ACC112 (cell line): ENCODE measurements at regions not wholly inside any gene's neighbourhood (a gene's known extent, or its start where the extent isn't known, plus 50 kb on each side); places are given as distances from the start of the nearest gene placed in this dataset.

ENCODE experiments used
- H2AFZ ChIP-seq: fragments of 200-600 bp; sonication (generic); one replicate; pipeline ENCODE4 v1.6.0; 2017; ENCODE audit warnings: antibody characterized with exemption, low read length; ENCODE audit not compliant: unreplicated experiment
- H3K27ac ChIP-seq: fragments of 200-600 bp; sonication (generic); 2 replicates; pipeline ENCODE4 v1.5.1; 2014; ENCODE audit warnings: low read depth, mild to moderate bottlenecking, antibody characterized with exemption, low read length, moderate library complexity
- H3K27me3 ChIP-seq: fragments of 200-600 bp; sonication (generic); 2 replicates; pipeline ENCODE4 v1.6.1; 2014; ENCODE audit warnings: mild to moderate bottlenecking, antibody characterized with exemption, low read length, moderate library complexity, mixed read lengths; ENCODE audit not compliant: insufficient read depth
- H3K36me3 ChIP-seq: fragments of 200-600 bp; sonication (generic); 2 replicates; pipeline ENCODE4 v1.6.1; 2016; ENCODE audit warnings: mild to moderate bottlenecking, antibody characterized with exemption, low read length, moderate library complexity, mixed read lengths; ENCODE audit not compliant: insufficient read depth
- H3K4me1 ChIP-seq: fragments of 200-600 bp; sonication (generic); one replicate; pipeline ENCODE4 v1.6.1; 2016; ENCODE audit warnings: low read length, mixed read lengths; ENCODE audit not compliant: insufficient read depth, unreplicated experiment, control insufficient read depth
- H3K4me3 ChIP-seq: fragments of 200-600 bp; sonication (generic); 2 replicates; pipeline ENCODE4 v1.5.1; 2014; ENCODE audit warnings: mild to moderate bottlenecking, low read depth, low read length
- H3K79me2 ChIP-seq: fragments of 200-600 bp; sonication (generic); one replicate; pipeline ENCODE4 v1.6.0; 2016; ENCODE audit warnings: low read length; ENCODE audit not compliant: control insufficient read depth, unreplicated experiment, insufficient read depth

DNA sequence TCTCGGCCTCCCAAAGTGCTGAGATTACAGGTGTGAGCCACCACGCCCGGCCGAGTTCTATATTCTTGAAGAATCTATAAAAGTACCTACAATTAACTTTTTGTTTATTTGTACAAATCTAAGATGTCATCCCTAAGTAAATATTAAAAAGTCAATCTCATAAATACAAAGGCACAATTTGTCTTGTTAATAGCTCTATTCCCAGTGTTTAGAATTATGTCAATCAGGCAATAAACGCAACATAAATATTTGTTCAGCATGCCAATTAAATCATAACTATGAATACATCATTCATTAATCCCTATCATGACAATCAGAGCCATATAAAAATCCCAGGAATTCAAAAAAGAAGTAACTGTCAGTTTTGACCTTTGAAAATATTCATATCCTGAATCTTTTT, 68.9 kb upstream of the CDH18 start:
- no peak overlapping the region for H2AFZ ChIP-seq
- no peak overlapping the region for H3K4me3 ChIP-seq

DNA sequence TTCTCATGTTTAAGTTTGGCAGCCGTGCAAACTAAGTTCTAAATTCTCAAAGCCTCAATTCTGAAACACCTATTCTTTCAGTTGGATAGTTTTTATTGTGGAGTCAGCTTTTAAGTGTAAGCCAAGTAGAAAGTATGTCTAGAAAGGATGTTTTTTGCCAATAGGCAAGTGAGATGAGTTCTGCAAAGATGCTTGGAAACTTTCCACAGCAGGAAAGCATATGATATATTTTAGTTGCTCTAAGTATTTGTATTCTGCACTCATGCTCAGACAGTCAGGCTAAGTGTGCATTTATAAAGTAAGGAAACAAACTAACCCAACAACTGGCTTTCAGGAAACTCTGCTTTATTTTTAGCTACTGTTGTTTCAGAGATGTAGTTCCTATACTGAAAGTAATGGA, 67.3 kb upstream of the CDH18 start:
- no peaks in the 10 kb centered on the region for H3K36me3 ChIP-seq
- no peaks in the 10 kb centered on the region for H3K27me3 ChIP-seq
- H2AFZ ChIP-seq: no peak overlapping the region
- H3K4me1 ChIP-seq: no peaks in the 10 kb centered on the region
- no peak overlapping the region for H3K4me3 ChIP-seq
- no peak overlapping the region for H3K27ac ChIP-seq
- no peaks in the 10 kb centered on the region for H3K79me2 ChIP-seq

More for the DNA sequence above, 68.9 kb upstream of the CDH18 start:
- no peaks in the 10 kb centered on the region for H3K36me3 ChIP-seq
- no peaks in the 10 kb centered on the region for H3K79me2 ChIP-seq
- no peaks in the 10 kb centered on the region for H3K4me1 ChIP-seq
- H3K27me3 ChIP-seq: no peaks in the 10 kb centered on the region
- H3K27ac ChIP-seq: no peak overlapping the region

DNA sequence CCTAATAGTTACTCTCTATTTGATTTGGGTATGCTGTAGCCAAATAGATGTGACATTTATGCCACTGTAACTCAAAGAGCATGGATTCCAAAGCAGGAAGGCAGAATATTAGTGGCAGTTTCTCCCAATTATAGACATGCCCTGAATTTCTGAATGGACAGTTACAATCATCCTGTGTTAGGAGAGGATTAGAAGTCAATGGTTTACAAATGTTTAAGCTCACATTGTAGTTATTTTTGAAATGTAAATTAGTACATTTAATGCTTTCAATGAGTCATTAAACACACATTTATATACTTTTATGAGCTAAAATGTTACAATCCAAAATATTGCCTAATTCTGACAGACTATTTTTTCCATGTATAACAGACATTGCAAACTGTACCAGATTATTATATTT, 62.3 kb upstream of the CDH18 start:
- Histone ChIP-seq H2AFZ (no peak overlapping the region), H3K4me1 (no peaks in the 10 kb centered on the region), H3K79me2 (no peaks in the 10 kb centered on the region), H3K36me3 (no peaks in the 10 kb centered on the region), H3K4me3 (no peak overlapping the region), H3K27ac (no peak overlapping the region; the same call in 1 of the 2 replicates), H3K27me3 (no peaks in the 10 kb centered on the region)

DNA sequence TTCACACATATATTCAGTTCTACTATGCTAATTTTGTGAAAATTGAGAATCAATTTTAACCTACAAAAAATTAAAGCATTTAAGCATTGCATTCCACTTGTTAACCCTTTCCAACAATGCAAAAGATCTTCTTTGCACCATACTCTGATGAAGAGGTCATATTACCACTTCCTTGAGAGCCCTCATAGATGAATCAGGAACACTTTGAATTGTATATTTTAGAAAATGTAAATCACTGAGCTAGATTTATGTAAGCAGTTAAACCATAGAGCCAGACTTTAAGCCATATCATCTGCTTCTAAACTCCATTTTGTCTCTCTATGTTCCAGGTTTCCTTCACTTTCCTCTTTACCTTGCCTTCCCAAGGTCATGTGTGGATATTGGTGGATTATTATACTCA, 56.5 kb upstream of the CDH18 start:
- Histone ChIP-seq H3K79me2 (no peaks in the 10 kb centered on the region), H3K27me3 (no peaks in the 10 kb centered on the region), H2AFZ (no peak overlapping the region), H3K4me1 (peaks cover 13% of the 10 kb centered on the region), H3K27ac (no peak overlapping the region), H3K36me3 (no peaks in the 10 kb centered on the region), H3K4me3 (no peak overlapping the region)

DNA sequence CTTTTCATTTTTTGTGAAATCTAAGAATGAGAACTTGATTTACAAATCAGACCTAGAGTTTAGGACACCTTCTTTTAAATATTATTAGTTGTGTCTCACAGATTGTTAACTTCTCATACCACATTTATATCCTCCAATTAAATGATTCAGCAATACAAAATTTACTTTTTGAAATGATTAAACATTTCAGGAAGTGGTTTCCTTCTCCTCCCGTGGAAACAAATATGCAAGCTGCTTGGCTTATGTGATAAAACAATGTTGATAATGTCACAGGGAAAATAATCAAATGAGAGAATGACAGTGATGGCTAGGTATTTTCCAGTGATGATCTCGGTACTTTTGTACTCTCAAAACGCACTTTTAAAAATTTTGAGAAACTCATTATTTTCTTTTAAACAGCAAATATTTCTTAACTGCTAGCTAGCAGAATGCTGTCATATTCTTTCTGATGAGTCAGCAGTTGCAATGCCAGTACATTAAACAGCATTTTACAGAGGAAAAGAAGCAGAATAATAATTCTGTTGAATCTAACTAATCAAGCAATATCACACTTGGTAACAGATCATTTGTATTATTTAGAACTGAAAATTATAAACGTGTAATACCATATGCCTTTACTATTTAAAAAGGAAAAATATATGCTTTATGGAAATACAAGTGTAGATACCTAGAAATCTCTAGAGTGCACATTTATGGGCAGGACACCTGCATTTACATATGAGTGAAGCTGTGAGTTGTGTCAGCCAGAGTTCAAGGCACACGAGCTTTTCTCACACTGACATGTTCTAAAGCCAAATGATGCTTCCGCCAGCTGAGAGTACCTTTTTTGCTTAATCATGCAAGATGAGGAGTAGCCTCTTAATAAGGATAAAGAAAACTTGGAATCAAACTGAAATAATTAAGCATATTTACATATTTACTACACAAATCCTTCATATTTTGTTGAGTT, 53.6 kb upstream of the CDH18 start:
- H3K4me3 ChIP-seq: peak overlapping the region; percentile 54
- H3K4me1 ChIP-seq: peaks cover 13% of the 10 kb centered on the region
- H2AFZ ChIP-seq: peak overlapping the region; percentile 84
- no peaks in the 10 kb centered on the region for H3K36me3 ChIP-seq
- H3K79me2 ChIP-seq: no peaks in the 10 kb centered on the region
- no peaks in the 10 kb centered on the region for H3K27me3 ChIP-seq
- peak overlapping the region; percentile 25 for H3K27ac ChIP-seq

DNA sequence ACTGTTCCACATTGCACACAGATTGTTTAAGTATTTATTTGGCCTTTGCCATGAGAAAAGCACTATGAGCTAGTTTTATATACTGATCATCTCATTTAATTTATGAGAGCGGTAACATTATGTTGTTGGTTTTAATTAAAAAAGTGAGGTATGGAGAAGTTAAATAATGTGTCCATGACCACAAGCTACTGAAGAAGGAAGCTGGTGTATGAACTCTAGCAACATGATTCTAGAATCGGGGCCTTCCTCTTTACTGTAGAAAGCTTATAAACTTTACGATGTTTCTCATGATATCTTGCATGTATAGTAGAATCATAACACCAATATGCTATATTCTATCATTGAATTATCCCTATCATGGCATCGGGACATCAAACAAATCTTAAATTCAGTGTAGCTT, 52.9 kb upstream of the CDH18 start:
- Histone ChIP-seq H3K79me2 (no peaks in the 10 kb centered on the region), H3K27ac (peak overlapping the region; percentile 25; the same call in 1 of the 2 replicates), H3K4me3 (peak overlapping the region; percentile 54; the same call in 1 of the 2 replicates), H2AFZ (peak overlapping the region; percentile 84), H3K27me3 (no peaks in the 10 kb centered on the region), H3K36me3 (no peaks in the 10 kb centered on the region), H3K4me1 (peaks cover 13% of the 10 kb centered on the region)
